Hepatocyte (in vitro differentiated cells): ENCODE measurements at regions not wholly inside any gene's neighbourhood (a gene's known extent, or its start where the extent isn't known, plus 50 kb on each side); places are given as distances from the start of the nearest gene placed in this dataset.

Experiments
- EZH2 ChIP-seq: fragments of 200-600 bp; sonication (generic); IDR thresholded peaks from 2 replicates; pipeline ENCODE4 v1.6.1; 2016; ENCODE audit warnings: antibody characterized with exemption, mild to moderate bottlenecking, borderline replicate concordance
- EZH2phosphoT487 ChIP-seq: fragments of 200-600 bp; sonication (generic); IDR thresholded peaks from one replicate; pipeline ENCODE4 v1.6.1; 2018; ENCODE audit warnings: antibody characterized with exemption, mild to moderate bottlenecking, low read depth, moderate library complexity; ENCODE audit not compliant: unreplicated experiment, severe bottlenecking
- TF ChIP-seq, protein P1 (sequence below): fragments of 200-600 bp; sonication (generic); IDR thresholded peaks from 2 replicates; pipeline ENCODE4 v1.5.1; 2016; ENCODE audit warnings: antibody characterized with exemption, mild to moderate bottlenecking; ENCODE audit not compliant: poor library complexity

DNA sequence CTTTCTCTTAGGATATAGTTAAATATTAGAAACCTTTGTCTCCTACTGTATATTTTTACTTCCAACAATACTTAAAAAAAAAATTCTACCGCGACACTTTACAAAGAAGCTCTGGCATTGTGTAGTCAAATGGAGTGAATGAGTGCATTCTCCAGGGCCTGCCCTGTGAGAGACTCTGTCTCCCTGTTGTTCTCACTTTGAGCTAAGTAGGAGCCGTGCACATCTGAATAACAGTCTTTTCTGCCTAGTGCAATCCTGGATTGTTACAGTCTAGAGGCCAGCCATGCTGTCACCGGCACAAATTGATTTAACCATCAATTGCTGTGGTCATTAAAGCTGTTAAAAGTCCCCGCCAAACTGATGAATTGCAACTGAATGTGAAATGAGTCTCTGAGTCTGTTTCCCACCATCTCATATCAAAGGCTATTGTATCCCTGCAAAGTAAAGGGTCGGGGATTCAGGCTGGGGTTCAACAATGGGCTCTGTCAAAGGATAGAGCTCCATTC lies 156.0 kb downstream of the RFPL4B start:
- TF ChIP-seq, protein P1, sequence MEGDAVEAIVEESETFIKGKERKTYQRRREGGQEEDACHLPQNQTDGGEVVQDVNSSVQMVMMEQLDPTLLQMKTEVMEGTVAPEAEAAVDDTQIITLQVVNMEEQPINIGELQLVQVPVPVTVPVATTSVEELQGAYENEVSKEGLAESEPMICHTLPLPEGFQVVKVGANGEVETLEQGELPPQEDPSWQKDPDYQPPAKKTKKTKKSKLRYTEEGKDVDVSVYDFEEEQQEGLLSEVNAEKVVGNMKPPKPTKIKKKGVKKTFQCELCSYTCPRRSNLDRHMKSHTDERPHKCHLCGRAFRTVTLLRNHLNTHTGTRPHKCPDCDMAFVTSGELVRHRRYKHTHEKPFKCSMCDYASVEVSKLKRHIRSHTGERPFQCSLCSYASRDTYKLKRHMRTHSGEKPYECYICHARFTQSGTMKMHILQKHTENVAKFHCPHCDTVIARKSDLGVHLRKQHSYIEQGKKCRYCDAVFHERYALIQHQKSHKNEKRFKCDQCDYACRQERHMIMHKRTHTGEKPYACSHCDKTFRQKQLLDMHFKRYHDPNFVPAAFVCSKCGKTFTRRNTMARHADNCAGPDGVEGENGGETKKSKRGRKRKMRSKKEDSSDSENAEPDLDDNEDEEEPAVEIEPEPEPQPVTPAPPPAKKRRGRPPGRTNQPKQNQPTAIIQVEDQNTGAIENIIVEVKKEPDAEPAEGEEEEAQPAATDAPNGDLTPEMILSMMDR: no peak
- no peak for TF ChIP-seq EZH2
- no peak for TF ChIP-seq EZH2phosphoT487
